HT-29 (cell line): ENCODE measurements at regions not wholly inside any gene's neighbourhood (a gene's known extent, or its start where the extent isn't known, plus 50 kb on each side); places are given as distances from the start of the nearest gene placed in this dataset.

Experiments
- DNase-seq: peaks from one replicate; pipeline ENCODE4 v3.0.0-alpha.2; 2015; ENCODE audit warnings: low spot score

DNA sequence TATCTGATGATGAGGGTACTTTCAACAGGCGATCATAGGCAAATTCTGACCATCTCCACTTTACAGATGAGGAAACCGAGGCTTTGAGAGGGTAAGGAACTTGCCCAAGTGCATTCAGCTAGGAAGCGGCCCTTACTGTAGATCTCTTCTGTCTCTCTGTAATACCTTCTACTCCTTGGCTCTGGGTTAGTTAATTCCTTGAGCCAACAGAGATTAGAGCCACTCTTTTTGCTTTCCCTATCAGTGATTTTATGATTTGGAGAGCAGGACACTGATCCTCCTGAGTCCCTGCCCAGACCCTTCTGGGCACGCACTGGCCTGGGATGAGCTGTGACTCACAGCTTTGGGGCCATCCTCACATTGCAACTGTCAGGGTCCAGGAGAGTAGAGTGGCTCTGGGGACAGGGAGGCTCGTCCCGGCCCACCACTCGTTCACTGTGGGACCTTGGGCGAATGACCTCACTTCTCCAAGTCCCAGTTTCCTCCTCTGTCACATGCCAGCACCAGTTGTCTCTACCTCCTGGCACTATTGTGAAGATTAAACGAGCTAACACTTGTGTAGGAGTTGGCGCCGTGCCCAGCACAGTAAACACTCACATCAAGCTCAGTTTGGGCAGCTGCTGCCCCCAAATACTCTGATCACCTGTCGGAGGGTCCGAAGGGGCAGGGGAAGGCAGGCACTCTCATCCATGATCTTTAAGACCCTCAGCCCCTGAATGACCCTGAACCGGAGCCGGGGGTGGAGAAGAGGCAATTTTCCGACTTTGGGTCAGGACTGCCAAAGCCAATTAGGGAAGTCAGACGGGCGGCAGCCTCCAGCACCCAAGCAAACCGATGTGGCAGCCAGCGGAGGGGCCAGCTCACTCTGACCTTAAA lies 235.0 kb downstream of the MIAT start:
- DNase-seq = no peak

DNA sequence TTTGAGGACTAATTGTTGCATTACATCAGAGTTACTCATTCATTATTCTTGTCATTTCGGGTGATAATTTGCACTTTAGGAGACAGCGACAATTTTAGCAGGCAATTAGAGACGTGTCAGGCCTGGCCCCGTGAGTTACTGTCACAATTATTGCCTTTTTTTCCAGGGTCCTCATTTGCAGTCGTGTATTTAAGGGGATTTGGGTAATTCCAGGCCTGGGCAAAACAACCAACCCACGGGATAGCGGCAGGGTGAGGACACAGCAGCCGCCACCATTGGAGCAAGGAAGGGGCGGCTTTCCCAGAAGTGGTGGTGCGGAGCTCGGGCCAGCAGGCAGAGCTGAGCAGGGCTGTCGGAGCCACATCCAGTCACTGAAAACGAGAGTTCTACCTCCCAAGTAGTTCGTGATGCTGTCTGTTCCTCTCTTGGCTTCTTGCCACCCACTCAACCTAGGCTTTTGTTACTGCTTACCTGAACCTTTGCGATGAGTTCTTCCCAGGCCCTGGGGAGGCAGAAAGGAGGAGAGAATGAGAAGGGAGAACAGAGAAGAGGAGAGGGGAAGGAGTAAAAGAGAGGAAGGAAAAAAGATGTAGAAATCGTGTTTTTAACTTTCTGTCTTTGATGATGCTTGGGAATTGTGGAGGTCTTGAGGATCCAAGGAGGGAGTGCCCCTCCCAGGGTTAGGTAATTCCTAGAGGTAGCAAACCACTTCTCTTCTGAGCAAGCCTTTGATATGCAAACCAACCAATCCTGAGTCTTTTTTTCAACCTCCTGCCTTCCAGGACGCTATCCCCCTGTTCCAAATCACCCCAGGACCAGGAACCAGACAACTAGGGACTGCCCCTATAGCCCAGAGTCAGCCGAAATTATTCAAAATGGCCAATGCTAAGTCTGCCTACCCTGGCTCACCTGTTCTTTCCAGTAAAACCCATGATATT lies 236.1 kb downstream of the MIAT start:
- no peak for DNase-seq

DNA sequence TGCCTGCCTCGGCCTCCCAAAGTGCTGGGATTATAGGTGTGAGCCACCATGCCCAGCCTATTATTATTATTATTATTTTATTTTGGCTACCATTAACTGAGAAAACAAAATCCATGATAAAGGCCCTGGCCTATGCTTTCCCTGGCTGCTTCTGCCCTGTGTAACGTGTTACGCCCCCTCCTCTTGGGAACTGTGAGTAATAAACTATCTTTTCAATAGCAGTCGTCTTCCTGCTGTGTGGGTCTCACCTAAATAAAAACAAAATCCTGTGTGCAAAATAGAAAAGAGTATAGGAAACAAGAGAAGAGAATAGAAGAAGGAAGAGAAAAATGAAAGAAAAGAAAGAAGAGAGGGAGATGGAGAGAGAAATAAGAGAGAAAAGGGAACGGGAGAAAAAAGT lies 237.0 kb downstream of the MIAT start:
- no peak for DNase-seq

- DNase-seq = no peak
These were observed 237.5 kb downstream of the MIAT start for GRCh38 chr22:26894766-26895485.

- DNase-seq = no peak
These were observed 240.0 kb downstream of the MIAT start for GRCh38 chr22:26897384-26897783.

GRCh38 chr22:26898946-26899605 lies 241.7 kb downstream of the MIAT start:
- no peak for DNase-seq

GRCh38 chr22:26900787-26901186 lies 243.4 kb downstream of the MIAT start:
- no peak for DNase-seq

DNA sequence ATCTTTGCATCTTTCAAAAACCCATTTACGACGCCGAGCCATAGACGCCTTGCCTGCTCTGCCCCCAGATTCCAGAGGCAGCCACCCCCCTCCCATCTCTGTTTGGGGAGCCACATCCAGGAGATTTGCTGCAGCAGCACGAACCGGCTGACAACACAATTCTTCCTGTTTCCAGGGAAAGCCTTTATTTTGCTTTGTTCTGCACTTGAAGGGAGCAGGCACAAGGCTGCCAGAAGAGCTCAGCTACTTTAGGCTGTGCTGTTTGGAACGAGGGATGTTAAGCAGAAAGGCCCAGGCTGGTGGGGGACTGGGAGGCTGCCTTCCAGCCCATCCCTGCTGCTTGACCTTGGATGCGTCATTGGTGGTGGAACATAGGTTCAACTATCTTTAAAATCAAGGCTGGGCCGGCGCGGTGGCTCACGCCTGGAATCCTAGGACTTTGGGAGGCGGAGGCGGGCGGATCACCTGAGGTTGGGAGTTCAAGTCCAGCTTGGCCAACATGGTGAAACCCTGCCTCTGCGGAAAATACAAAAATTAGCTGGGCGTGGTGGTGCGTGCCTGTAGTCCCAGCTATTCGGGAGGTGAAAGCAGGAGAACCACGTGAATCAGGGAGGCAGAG lies 243.9 kb downstream of the MIAT start:
- DNase-seq = no peak

GRCh38 chr22:26902401-26903029 lies 245.1 kb downstream of the MIAT start:
- DNase-seq = no peak

- DNase-seq = no peak
These were observed 245.9 kb downstream of the MIAT start for GRCh38 chr22:26903030-26903856.

DNA sequence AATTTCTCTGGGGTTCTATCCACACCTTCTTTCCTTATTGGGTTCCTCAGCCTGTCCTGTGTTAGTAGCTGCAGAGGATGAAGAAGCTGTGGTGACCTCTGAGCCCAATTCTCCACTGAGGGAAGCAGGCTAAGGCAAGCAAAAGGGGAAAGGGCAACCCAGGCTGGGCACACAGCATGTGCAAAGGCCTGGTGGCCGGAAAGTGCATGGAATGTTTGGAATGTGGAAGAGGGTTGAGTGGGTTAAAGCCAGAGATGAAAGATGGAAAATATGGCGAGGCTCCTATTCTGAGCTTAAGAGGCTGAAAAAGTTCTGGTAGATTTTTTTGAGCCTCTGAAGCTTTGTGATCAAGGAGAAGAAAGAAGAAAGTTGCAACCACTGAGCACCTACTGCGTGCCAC lies 247.1 kb downstream of the MIAT start:
- no peak for DNase-seq

DNA sequence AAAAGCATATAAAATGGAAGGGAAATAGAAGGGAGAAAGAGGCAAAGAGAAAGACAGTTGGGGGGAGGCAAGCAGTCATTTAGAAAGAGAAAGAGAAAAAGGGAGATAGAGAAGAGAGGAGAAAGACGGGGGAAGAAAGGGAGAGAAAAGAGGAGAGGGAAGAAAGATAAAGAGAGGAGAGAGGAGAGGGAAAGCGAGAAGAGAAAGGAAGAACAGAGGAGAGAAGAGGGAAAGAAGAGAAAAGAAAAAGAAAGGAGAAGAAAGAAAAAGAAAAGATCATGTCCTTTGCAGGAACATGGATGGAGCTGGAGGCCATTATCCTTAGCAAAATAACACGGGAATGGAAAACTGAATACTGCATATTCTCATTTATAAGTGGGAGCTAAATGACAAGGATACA lies 247.7 kb downstream of the MIAT start:
- no peak for DNase-seq

DNA sequence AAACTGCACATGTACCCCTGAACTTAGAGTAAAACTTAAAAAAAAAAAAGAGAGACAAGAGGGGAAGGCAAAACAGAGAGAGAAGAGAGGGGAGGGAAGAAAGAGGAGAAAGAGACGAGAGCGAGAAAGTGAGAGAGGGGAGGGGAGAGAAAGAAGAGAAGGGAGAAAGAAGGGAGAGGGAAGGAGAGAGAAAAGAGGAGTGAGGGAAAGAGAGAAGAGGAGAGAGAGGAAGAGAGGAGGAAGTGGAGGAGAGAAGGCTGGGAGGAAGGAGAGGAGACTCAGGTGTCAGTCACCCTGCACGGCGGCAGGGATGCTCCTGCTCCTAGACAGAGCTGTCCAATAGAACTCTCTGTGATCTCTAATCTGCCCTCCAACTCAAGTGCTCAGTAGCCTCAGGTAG lies 248.3 kb downstream of the MIAT start:
- DNase-seq = no peak

DNA sequence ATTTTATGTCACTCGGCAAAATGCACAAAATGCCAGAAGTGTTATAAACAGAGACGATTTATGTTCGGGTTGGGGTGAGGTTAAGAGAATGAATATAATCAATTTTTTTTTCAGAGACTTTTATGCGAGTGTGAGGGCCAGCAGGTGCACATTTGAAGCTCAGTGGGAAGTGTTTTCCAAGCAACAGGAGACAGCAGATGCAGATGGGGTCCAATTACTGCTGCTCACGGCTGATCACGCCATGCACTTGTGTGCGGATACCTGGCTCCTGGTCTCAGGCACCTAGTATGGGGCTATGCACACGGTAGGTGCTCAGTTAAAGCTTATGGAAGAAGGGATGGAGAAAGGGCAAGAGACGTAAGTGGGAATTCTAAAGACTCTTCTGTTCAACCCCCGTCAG lies 249.1 kb downstream of the MIAT start:
- DNase-seq = no peak

DNA sequence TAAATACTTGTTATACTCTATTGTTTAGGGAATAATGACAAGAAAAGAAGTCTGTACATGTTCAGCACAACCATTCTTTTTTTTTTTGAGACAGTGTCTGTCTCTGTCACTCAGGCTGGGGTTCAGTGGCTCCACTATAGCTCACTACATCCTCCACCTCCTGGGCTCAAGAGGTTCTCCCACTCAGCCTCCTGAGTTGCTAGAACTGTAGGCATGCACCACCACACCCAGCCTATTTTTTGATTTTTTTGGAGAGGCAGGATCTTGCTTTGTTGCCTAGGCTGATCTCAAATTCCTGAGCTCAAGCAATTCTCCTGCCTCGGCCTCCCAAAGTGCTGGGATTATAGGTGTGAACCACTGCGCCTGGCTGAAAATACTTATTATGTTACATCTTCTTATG lies 250.0 kb downstream of the MIAT start:
- DNase-seq = no peak

GRCh38 chr22:26910845-26911244 lies 253.5 kb downstream of the MIAT start:
- DNase-seq = no peak

- no peak for DNase-seq
These were observed 255.4 kb downstream of the MIAT start for GRCh38 chr22:26912655-26913345.

DNA sequence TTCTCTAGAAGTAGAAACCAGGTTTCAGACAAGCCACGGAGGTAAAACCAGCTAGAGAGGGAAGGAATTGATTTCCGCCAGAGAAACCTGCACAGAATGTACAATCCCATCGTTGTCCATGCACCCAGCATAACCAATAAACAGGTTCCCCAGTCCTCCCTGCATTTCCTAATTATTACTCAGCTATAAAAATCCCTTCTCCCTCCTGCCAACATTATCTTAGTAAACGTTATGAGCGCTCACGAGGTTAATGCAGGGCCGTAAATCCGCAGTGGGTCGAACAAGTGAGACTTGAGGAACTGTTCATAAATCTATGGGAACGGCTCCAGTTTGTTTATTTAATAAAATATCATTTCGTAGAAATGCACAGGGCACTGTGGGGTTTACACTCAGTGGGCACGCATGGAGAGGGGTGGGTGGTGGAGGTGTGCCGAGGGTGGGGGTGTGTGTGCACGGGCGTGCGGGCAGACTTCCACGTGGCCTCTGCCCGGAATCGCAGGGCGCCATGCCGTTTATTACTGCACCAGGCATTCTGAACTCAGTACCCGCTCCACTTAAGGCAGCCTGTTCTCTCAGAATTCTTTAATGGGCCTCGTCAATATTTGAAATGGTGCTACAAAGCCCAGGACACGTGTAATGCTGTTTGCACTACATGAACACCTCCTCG lies 257.3 kb downstream of the MIAT start:
- DNase-seq = no peak
